ENCODE measurements at regions not wholly inside any gene's neighbourhood (a gene's known extent, or its start where the extent isn't known, plus 50 kb on each side); places are given as distances from the start of the nearest gene placed in this dataset.
"Not testable (repeated sequence)": the region's sequence is repeated elsewhere in the genome, so short reads cannot be mapped to it uniquely, and the experiment has no call there.

GRCh38 chr3:11898611-11899325 is 52.1 kb upstream of the TAMM41 start:
- no peak for DNase-seq (ENCODE audit: low spot score)

- not testable (repeated sequence) for DNase-seq (ENCODE audit: low spot score)
Measured at GRCh38 chr3:11899389-11899788, 52.7 kb upstream of the TAMM41 start.

GRCh38 chr3:11899826-11900225 is 53.1 kb upstream of the TAMM41 start:
- DNase-seq (ENCODE audit: low spot score): no peak

- no peak for DNase-seq (ENCODE audit: low spot score)
Measured at GRCh38 chr3:11900824-11901223, 54.1 kb upstream of the TAMM41 start.

- no peak for DNase-seq (ENCODE audit: low spot score)
Measured at GRCh38 chr3:11901286-11901875, 54.7 kb upstream of the TAMM41 start.

GRCh38 chr3:11903047-11903446 is 56.4 kb upstream of the TAMM41 start:
- no peak for DNase-seq (ENCODE audit: low spot score)

GRCh38 chr3:11903447-11903846 is 56.8 kb upstream of the TAMM41 start:
- no peak for DNase-seq (ENCODE audit: low spot score)

GRCh38 chr3:11904157-11904556 is 57.5 kb upstream of the TAMM41 start:
- no peak for DNase-seq (ENCODE audit: low spot score)

GRCh38 chr3:11906407-11906806 is 59.7 kb upstream of the TAMM41 start:
- no peak for DNase-seq (ENCODE audit: low spot score)

- no peak for DNase-seq (ENCODE audit: low spot score)
Measured at GRCh38 chr3:11907667-11908660, 61.3 kb upstream of the TAMM41 start.

- no peak for DNase-seq (ENCODE audit: low spot score)
Measured at GRCh38 chr3:11908981-11909698, 62.5 kb upstream of the TAMM41 start.

GRCh38 chr3:11909726-11910125 is 63.0 kb upstream of the TAMM41 start:
- DNase-seq (ENCODE audit: low spot score): no peak

- DNase-seq (ENCODE audit: low spot score): not testable (repeated sequence)
Measured at GRCh38 chr3:11910216-11910930, 63.7 kb upstream of the TAMM41 start.

- no peak for DNase-seq (ENCODE audit: low spot score)
Measured at GRCh38 chr3:11910971-11911531, 64.4 kb upstream of the TAMM41 start.

GRCh38 chr3:11911887-11912286 is 65.2 kb upstream of the TAMM41 start:
- DNase-seq (ENCODE audit: low spot score): not testable (repeated sequence)

GRCh38 chr3:11913316-11913715 is 66.6 kb upstream of the TAMM41 start:
- no peak for DNase-seq (ENCODE audit: low spot score)

GRCh38 chr3:11914041-11914440 is 67.4 kb upstream of the TAMM41 start:
- no peak for DNase-seq (ENCODE audit: low spot score)

GRCh38 chr3:11914651-11915050 is 68.0 kb upstream of the TAMM41 start:
- DNase-seq (ENCODE audit: low spot score): no peak

GRCh38 chr3:11915621-11916424 is 69.1 kb upstream of the TAMM41 start:
- no peak for DNase-seq (ENCODE audit: low spot score)

GRCh38 chr3:11916425-11916762 is 69.7 kb upstream of the TAMM41 start:
- not testable (repeated sequence) for DNase-seq (ENCODE audit: low spot score)

Measured in RKO (cell line).